ENCODE measurements at regions not wholly inside any gene's neighbourhood (a gene's known extent, or its start where the extent isn't known, plus 50 kb on each side); places are given as distances from the start of the nearest gene placed in this dataset.

DNA sequence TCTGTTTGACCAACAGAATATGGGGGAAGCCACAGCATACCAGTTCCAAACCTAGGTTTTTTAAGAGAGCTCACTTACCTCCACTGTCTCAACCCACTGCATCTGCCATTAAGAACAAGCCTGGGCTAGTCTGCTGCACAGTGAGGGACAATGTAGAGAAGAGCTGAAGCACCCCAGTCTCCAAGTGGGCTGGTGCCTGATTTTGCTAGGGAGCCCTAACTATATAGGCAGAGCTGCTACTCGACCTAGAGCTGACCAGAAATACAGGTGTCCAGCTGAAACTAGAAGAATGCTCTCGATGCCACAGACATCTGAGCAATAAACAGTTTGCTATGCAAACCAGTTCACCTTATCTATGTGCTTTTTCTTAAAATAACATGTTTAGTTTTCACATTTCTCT lies 106.9 kb upstream of the BET1 start:
- Histone ChIP-seq H2AFZ (ENCODE audit: insufficient read depth, low read length, poor library complexity) (no peak overlapping the region), H4K91ac (ENCODE audit: low read depth, low read length) (no peak overlapping the region), H3K23ac (ENCODE audit: low read length) (no peak overlapping the region), H2AK5ac (ENCODE audit: low read length) (no peak overlapping the region), H3K27ac (ENCODE audit: low read depth, low read length) (no peak overlapping the region), H3K4me3 (ENCODE audit: low read depth, low read length) (no peak overlapping the region), H3K4me2 (ENCODE audit: low read length) (no peak overlapping the region), H3K14ac (ENCODE audit: low read length) (no peak overlapping the region), H3K9ac (ENCODE audit: low read length) (no peak overlapping the region), H3K79me1 (ENCODE audit: low read length) (no peaks in the 10 kb centered on the region), H3K79me2 (ENCODE audit: control insufficient read depth, insufficient read depth, low read length, poor library complexity) (no peaks in the 10 kb centered on the region), H4K8ac (ENCODE audit: low read depth, low read length) (no peak overlapping the region), H3K4ac (ENCODE audit: low read depth, low read length) (no peak overlapping the region), H3K27me3 (ENCODE audit: insufficient read depth, low read length) (no peaks in the 10 kb centered on the region), H3K18ac (ENCODE audit: low read length) (no peak overlapping the region), H2BK12ac (ENCODE audit: low read length) (no peak overlapping the region), H3K4me1 (ENCODE audit: control insufficient read depth in 1 of 2, insufficient read depth in 2 of 2, low read length in 2 of 2) (no peaks in the 10 kb centered on the region), H2BK120ac (ENCODE audit: insufficient read depth, low read length, poor library complexity) (no peak overlapping the region), H3K9me3 (ENCODE audit: insufficient read depth, low read depth, low read length) (no peaks in the 10 kb centered on the region), H4K12ac (ENCODE audit: low read depth, low read length) (no peak overlapping the region), H2BK5ac (ENCODE audit: low read depth, low read length, poor library complexity) (no peak overlapping the region), H3K36me3 (ENCODE audit: control insufficient read depth in 1 of 2, insufficient read depth in 2 of 2, low read length in 2 of 2) (no peaks in the 10 kb centered on the region)
- no peak for DNase-seq
- no CpG with 5 or more reads among the region's 2 CpGs for WGBS (ENCODE audit: extremely low coverage, insufficient coverage, insufficient read length)

DNA sequence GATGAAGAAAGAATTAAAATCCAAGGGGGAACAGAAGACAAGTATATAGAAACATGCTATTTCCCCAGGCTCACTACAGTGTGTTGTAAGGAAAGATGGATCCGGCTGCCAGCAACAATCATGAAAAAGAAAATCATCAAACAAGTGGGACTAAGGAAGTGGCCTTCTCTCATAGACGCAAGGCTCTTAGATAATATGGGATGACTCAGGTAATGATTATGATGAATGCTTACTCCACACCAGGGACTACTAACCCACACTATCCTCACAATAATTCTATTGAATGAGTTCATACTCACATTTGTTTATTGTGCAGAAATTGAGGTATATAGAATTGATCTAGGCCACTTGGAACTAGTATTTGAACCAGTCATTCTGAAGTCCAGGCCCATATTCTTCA lies 111.2 kb upstream of the BET1 start:
- H3K4me2 ChIP-seq (ENCODE audit: low read length) = no peak overlapping the region
- H4K8ac ChIP-seq (ENCODE audit: low read depth, low read length) = no peak overlapping the region
- H3K23ac ChIP-seq (ENCODE audit: low read length) = no peak overlapping the region
- H4K12ac ChIP-seq (ENCODE audit: low read depth, low read length) = no peak overlapping the region
- H3K4me1 ChIP-seq (ENCODE audit: control insufficient read depth in 1 of 2, insufficient read depth in 2 of 2, low read length in 2 of 2) = no peaks in the 10 kb centered on the region
- H2BK12ac ChIP-seq (ENCODE audit: low read length) = no peak overlapping the region
- no peak overlapping the region for H4K91ac ChIP-seq (ENCODE audit: low read depth, low read length)
- no peaks in the 10 kb centered on the region for H3K36me3 ChIP-seq (ENCODE audit: control insufficient read depth in 1 of 2, insufficient read depth in 2 of 2, low read length in 2 of 2)
- no peak overlapping the region for H3K9ac ChIP-seq (ENCODE audit: low read length)
- no peaks in the 10 kb centered on the region for H3K9me3 ChIP-seq (ENCODE audit: insufficient read depth, low read depth, low read length)
- no peak overlapping the region for H2AK5ac ChIP-seq (ENCODE audit: low read length)
- H3K27me3 ChIP-seq (ENCODE audit: insufficient read depth, low read length) = no peaks in the 10 kb centered on the region
- no peaks in the 10 kb centered on the region for H3K79me1 ChIP-seq (ENCODE audit: low read length)
- no peaks in the 10 kb centered on the region for H3K79me2 ChIP-seq (ENCODE audit: control insufficient read depth, insufficient read depth, low read length, poor library complexity)
- H3K4me3 ChIP-seq (ENCODE audit: low read depth, low read length) = no peak overlapping the region
- H3K18ac ChIP-seq (ENCODE audit: low read length) = no peak overlapping the region
- H2BK5ac ChIP-seq (ENCODE audit: low read depth, low read length, poor library complexity) = no peak overlapping the region
- H2BK120ac ChIP-seq (ENCODE audit: insufficient read depth, low read length, poor library complexity) = no peak overlapping the region
- H2AFZ ChIP-seq (ENCODE audit: insufficient read depth, low read length, poor library complexity) = no peak overlapping the region
- H3K14ac ChIP-seq (ENCODE audit: low read length) = no peak overlapping the region
- no peak for DNase-seq
- WGBS (ENCODE audit: extremely low coverage, insufficient coverage, insufficient read length) = no CpG with 5 or more reads among the region's 2 CpGs
- H3K27ac ChIP-seq (ENCODE audit: low read depth, low read length) = no peak overlapping the region
- no peak overlapping the region for H3K4ac ChIP-seq (ENCODE audit: low read depth, low read length)

DNA sequence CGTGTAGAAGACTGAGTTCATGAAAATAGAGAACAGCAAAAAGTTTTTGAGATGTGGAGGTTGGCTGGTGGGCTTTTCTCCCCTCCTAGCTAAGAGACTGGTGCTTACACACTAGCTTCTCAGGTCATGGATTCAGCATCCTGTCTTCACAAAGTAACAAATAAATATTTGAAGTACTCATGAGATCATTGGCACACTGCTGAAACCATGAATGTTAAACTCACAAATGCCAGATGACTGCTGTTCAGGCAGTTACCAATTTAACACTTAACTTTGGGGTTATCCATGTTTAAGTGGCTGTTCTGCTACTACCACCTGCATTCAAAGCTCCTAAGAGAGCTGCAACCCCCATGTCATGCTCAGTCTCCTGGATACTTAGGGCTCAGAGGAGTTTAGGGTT lies 119.0 kb upstream of the BET1 start:
- Histone ChIP-seq H3K14ac (ENCODE audit: low read length) (no peak overlapping the region), H4K8ac (ENCODE audit: low read depth, low read length) (no peak overlapping the region), H3K27ac (ENCODE audit: low read depth, low read length) (no peak overlapping the region), H2BK5ac (ENCODE audit: low read depth, low read length, poor library complexity) (no peak overlapping the region), H3K18ac (ENCODE audit: low read length) (no peak overlapping the region), H3K79me1 (ENCODE audit: low read length) (no peaks in the 10 kb centered on the region), H3K9me3 (ENCODE audit: insufficient read depth, low read depth, low read length) (no peaks in the 10 kb centered on the region), H3K4me1 (ENCODE audit: control insufficient read depth in 1 of 2, insufficient read depth in 2 of 2, low read length in 2 of 2) (no peaks in the 10 kb centered on the region), H3K36me3 (ENCODE audit: control insufficient read depth in 1 of 2, insufficient read depth in 2 of 2, low read length in 2 of 2) (no peaks in the 10 kb centered on the region), H2BK12ac (ENCODE audit: low read length) (no peak overlapping the region), H4K91ac (ENCODE audit: low read depth, low read length) (no peak overlapping the region), H2AFZ (ENCODE audit: insufficient read depth, low read length, poor library complexity) (no peak overlapping the region), H3K4me3 (ENCODE audit: low read depth, low read length) (no peak overlapping the region), H3K23ac (ENCODE audit: low read length) (no peak overlapping the region), H3K9ac (ENCODE audit: low read length) (no peak overlapping the region), H4K12ac (ENCODE audit: low read depth, low read length) (no peak overlapping the region), H2AK5ac (ENCODE audit: low read length) (no peak overlapping the region), H3K79me2 (ENCODE audit: control insufficient read depth, insufficient read depth, low read length, poor library complexity) (no peaks in the 10 kb centered on the region), H3K4me2 (ENCODE audit: low read length) (no peak overlapping the region), H2BK120ac (ENCODE audit: insufficient read depth, low read length, poor library complexity) (no peak overlapping the region), H3K4ac (ENCODE audit: low read depth, low read length) (no peak overlapping the region), H3K27me3 (ENCODE audit: insufficient read depth, low read length) (no peaks in the 10 kb centered on the region)
- WGBS (ENCODE audit: extremely low coverage, insufficient coverage, insufficient read length) = no CpG with 5 or more reads among the region's 1 CpG
- no peak for DNase-seq

DNA sequence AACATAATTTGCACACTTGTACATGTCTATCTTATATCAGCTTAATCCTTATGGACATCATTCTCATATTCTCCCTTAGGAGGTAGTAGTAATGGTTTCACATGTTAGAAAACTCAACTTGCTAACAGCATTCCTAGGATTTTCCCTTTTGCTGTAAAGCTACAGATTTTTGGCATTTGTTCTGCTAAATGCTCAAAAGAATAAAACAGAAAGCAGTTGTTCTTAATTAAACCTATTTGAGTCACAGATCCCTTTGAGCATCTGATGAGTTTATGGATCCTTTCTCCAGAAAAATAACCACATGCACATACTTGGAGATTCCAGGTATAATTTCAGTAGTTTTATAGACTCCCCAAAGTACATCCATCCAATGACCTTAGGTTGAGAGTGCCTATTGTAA lies 122.9 kb upstream of the BET1 start:
- Histone ChIP-seq H3K4me1 (ENCODE audit: control insufficient read depth in 1 of 2, insufficient read depth in 2 of 2, low read length in 2 of 2) (peaks cover 0 to 3% of the 10 kb centered on the region in 2 experiments), H3K18ac (ENCODE audit: low read length) (no peak overlapping the region), H3K36me3 (ENCODE audit: control insufficient read depth in 1 of 2, insufficient read depth in 2 of 2, low read length in 2 of 2) (no peaks in the 10 kb centered on the region), H4K8ac (ENCODE audit: low read depth, low read length) (no peak overlapping the region), H2AFZ (ENCODE audit: insufficient read depth, low read length, poor library complexity) (no peak overlapping the region), H3K79me1 (ENCODE audit: low read length) (no peaks in the 10 kb centered on the region), H2BK120ac (ENCODE audit: insufficient read depth, low read length, poor library complexity) (no peak overlapping the region), H3K4ac (ENCODE audit: low read depth, low read length) (no peak overlapping the region), H2AK5ac (ENCODE audit: low read length) (no peak overlapping the region), H3K27ac (ENCODE audit: low read depth, low read length) (no peak overlapping the region), H3K14ac (ENCODE audit: low read length) (no peak overlapping the region), H2BK5ac (ENCODE audit: low read depth, low read length, poor library complexity) (no peak overlapping the region), H3K23ac (ENCODE audit: low read length) (no peak overlapping the region), H3K4me3 (ENCODE audit: low read depth, low read length) (no peak overlapping the region), H3K27me3 (ENCODE audit: insufficient read depth, low read length) (no peaks in the 10 kb centered on the region), H3K4me2 (ENCODE audit: low read length) (no peak overlapping the region), H3K79me2 (ENCODE audit: control insufficient read depth, insufficient read depth, low read length, poor library complexity) (no peaks in the 10 kb centered on the region), H4K91ac (ENCODE audit: low read depth, low read length) (no peak overlapping the region), H3K9me3 (ENCODE audit: insufficient read depth, low read depth, low read length) (no peaks in the 10 kb centered on the region), H2BK12ac (ENCODE audit: low read length) (no peak overlapping the region), H3K9ac (ENCODE audit: low read length) (no peak overlapping the region), H4K12ac (ENCODE audit: low read depth, low read length) (no peak overlapping the region)
- DNase-seq = no peak

DNA sequence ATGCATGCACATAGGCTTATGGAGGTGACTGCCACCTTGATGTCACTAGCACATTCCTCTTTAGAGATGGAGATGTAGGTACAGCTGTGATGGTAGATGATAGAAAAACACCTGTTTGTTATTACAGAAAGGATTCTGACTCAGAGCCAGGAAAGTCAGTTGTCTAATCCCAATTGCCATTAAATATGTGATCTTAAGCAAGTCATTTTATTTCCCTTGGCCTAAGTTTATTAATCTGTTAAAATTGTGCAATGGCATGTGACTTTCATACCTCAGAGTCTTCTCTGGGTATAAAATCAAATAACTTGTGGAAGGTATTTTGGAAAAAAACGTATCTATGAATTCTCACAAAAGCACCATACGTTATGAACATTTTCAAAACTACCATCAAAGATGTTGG lies 123.9 kb upstream of the BET1 start:
- Histone ChIP-seq H3K18ac (ENCODE audit: low read length) (no peak overlapping the region), H3K4me2 (ENCODE audit: low read length) (no peak overlapping the region), H2BK12ac (ENCODE audit: low read length) (no peak overlapping the region), H2BK120ac (ENCODE audit: insufficient read depth, low read length, poor library complexity) (no peak overlapping the region), H3K4me3 (ENCODE audit: low read depth, low read length) (no peak overlapping the region), H3K79me1 (ENCODE audit: low read length) (no peaks in the 10 kb centered on the region), H3K27me3 (ENCODE audit: insufficient read depth, low read length) (no peaks in the 10 kb centered on the region), H3K4ac (ENCODE audit: low read depth, low read length) (no peak overlapping the region), H3K14ac (ENCODE audit: low read length) (no peak overlapping the region), H3K36me3 (ENCODE audit: control insufficient read depth in 1 of 2, insufficient read depth in 2 of 2, low read length in 2 of 2) (no peaks in the 10 kb centered on the region), H3K9me3 (ENCODE audit: insufficient read depth, low read depth, low read length) (no peaks in the 10 kb centered on the region), H2BK5ac (ENCODE audit: low read depth, low read length, poor library complexity) (no peak overlapping the region), H3K79me2 (ENCODE audit: control insufficient read depth, insufficient read depth, low read length, poor library complexity) (no peaks in the 10 kb centered on the region), H3K23ac (ENCODE audit: low read length) (no peak overlapping the region), H2AFZ (ENCODE audit: insufficient read depth, low read length, poor library complexity) (no peak overlapping the region), H3K27ac (ENCODE audit: low read depth, low read length) (no peak overlapping the region), H2AK5ac (ENCODE audit: low read length) (no peak overlapping the region), H3K4me1 (ENCODE audit: control insufficient read depth in 1 of 2, insufficient read depth in 2 of 2, low read length in 2 of 2) (peaks cover 0 to 3% of the 10 kb centered on the region in 2 experiments), H4K8ac (ENCODE audit: low read depth, low read length) (no peak overlapping the region), H3K9ac (ENCODE audit: low read length) (no peak overlapping the region), H4K12ac (ENCODE audit: low read depth, low read length) (no peak overlapping the region), H4K91ac (ENCODE audit: low read depth, low read length) (no peak overlapping the region)
- DNase-seq = no peak
- no CpG with 5 or more reads among the region's 2 CpGs for WGBS (ENCODE audit: extremely low coverage, insufficient coverage, insufficient read length)
